GM12878 (cell line): ENCODE measurements at regions not wholly inside any gene's neighbourhood (a gene's known extent, or its start where the extent isn't known, plus 50 kb on each side); places are given as distances from the start of the nearest gene placed in this dataset.

Experiments
- ATAC-seq: fragments of 200-7000 bp; cut with Tn5 transposase; 3 replicates; pipeline ENCODE4 v1.9.1; 2020; ENCODE audit warnings: mild to moderate bottlenecking, moderate library complexity
- BruUV-seq: library from RNA; stranded (reverse); fragments of 400-500 nt; replicated peaks from 2 replicates; lab custom pipeline; 2021; lab: Mats Ljungman, UMichigan
- CTCF ChIA-PET: fragments of 300-600 bp; sonication (Branson Sonifier 250); formaldehyde crosslinking; extraction: SDS; loops from one replicate; lab custom pipeline; 2021; ENCODE audit warnings: inconsistent platforms; lab: Yijun Ruan, JAX
- POLR2A ChIA-PET: fragments of 350-600 bp; formaldehyde crosslinking; extraction: SDS; loops from one replicate; lab custom pipeline; 2021; ENCODE audit warnings: inconsistent platforms; lab: Charles Lee
- RAD21 ChIA-PET: fragments of 300-600 bp; sonication (Branson Sonifier 250); formaldehyde crosslinking; loops from one replicate; lab custom pipeline; 2023; ENCODE audit warnings: antibody characterized with exemption; ENCODE audit not compliant: unreplicated experiment; lab: Charles Lee
- SMC1A ChIA-PET: fragments of 300-600 bp; sonication (Branson Sonifier 250); formaldehyde crosslinking; loops from one replicate; lab custom pipeline; 2023; ENCODE audit not compliant: unreplicated experiment, uncharacterized antibody; lab: Charles Lee
- DNase-seq: peaks from one replicate; pipeline ENCODE4 v3.0.0-alpha.2; 2011; ENCODE audit warnings: low read depth, low spot score
- FAIRE-seq: peaks from 3 replicates; lab custom pipeline; 2011; peaks lifted over from hg19 to GRCh38; lab: Jason Lieb, UNC
- H2AFZ ChIP-seq: 2 replicates; pipeline ENCODE4 v1.6.0; 2011; ENCODE audit warnings: low read depth, low read length, control low read depth; ENCODE audit not compliant: control insufficient read depth
- H3K27ac ChIP-seq: 2 replicates; pipeline ENCODE4 v1.5.1; 2011; ENCODE audit warnings: control low read depth; ENCODE audit not compliant: control insufficient read depth, insufficient read depth
- H3K27me3 ChIP-seq, 2 experiments: replicated peaks in 1 of 2; 2 replicates each; pipeline versions ENCODE4 v1.6.0 to v1.6.1; 2011; ENCODE audit warnings: low read length in 1 of 2; ENCODE audit not compliant: control insufficient read depth in 2 of 2, insufficient read depth in 2 of 2
- H3K36me3 ChIP-seq, 2 experiments: 2 replicates each; pipeline ENCODE4 v1.5.1; 2011; ENCODE audit warnings: low read length in 1 of 2; ENCODE audit not compliant: control insufficient read depth in 2 of 2, insufficient read depth in 2 of 2
- H3K4me1 ChIP-seq: 2 replicates; pipeline ENCODE4 v1.6.1; 2011; ENCODE audit warnings: mild to moderate bottlenecking, low read length, moderate library complexity, mixed read lengths; ENCODE audit not compliant: control insufficient read depth, insufficient read depth
- H3K4me2 ChIP-seq: 2 replicates; pipeline ENCODE4 v1.6.0; 2011; ENCODE audit warnings: control low read depth; ENCODE audit not compliant: control insufficient read depth, insufficient read depth
- H3K4me3 ChIP-seq: fragments of 200-600 bp; sonication (generic); 2 replicates; pipeline ENCODE4 v1.5.1; 2016
- H3K79me2 ChIP-seq: 2 replicates; pipeline ENCODE4 v1.6.0; 2011; ENCODE audit warnings: low read length; ENCODE audit not compliant: control insufficient read depth, insufficient read depth
- H3K9ac ChIP-seq: 2 replicates; pipeline ENCODE4 v1.8.0; 2011; ENCODE audit warnings: low read length, control low read depth, mixed read lengths; ENCODE audit not compliant: control insufficient read depth, insufficient read depth
- H3K9me3 ChIP-seq: replicated peaks from 3 replicates; pipeline ENCODE4 v1.5.1; 2011; ENCODE audit warnings: mild to moderate bottlenecking, low read length; ENCODE audit not compliant: control insufficient read depth, insufficient read depth
- H4K20me1 ChIP-seq: 2 replicates; pipeline ENCODE4 v1.6.0; 2011; ENCODE audit not compliant: control insufficient read depth, insufficient read depth
- BMI1 ChIP-seq: fragments of 450-650 bp; IDR thresholded peaks from 2 replicates; pipeline ENCODE4 v1.6.1; 2016; ENCODE audit warnings: mild to moderate bottlenecking, moderate library complexity, borderline replicate concordance
- CHD1 ChIP-seq: IDR thresholded peaks from 2 replicates; pipeline ENCODE4 v1.6.1; 2012; ENCODE audit warnings: low read depth, low read length, improper control_type of control experiment
- ETV6 ChIP-seq, 2 experiments: fragments of 450-650 bp in 1 of 2; IDR thresholded peaks in 1 of 2; conservative IDR thresholded peaks in 1 of 2; 2 replicates each; pipeline ENCODE4 v1.6.1; 2014; ENCODE audit warnings: antibody characterized with exemption in 1 of 2, borderline replicate concordance in 1 of 2, low read depth in 1 of 2, mild to moderate bottlenecking in 1 of 2, moderate library complexity in 1 of 2
- JUNB ChIP-seq: IDR thresholded peaks from 2 replicates; pipeline ENCODE4 v1.6.1; 2016; ENCODE audit warnings: antibody characterized with exemption, mild to moderate bottlenecking
- NFXL1 ChIP-seq: fragments of 450-650 bp; IDR thresholded peaks from 2 replicates; pipeline ENCODE4 v1.6.1; 2017; ENCODE audit warnings: antibody characterized with exemption, mild to moderate bottlenecking, borderline replicate concordance
- POLR2AphosphoS2 ChIP-seq: IDR thresholded peaks from 2 replicates; pipeline ENCODE4 v1.6.1; 2011; ENCODE audit warnings: low read depth, mild to moderate bottlenecking, low read length, improper control_type of control experiment, moderate library complexity
- TCF7 ChIP-seq: IDR thresholded peaks from 2 replicates; pipeline ENCODE4 v1.6.1; 2014; ENCODE audit warnings: antibody characterized with exemption, borderline replicate concordance
- ZNF384 ChIP-seq: IDR thresholded peaks from 2 replicates; pipeline ENCODE4 v1.6.1; 2012; ENCODE audit warnings: low read depth, mild to moderate bottlenecking, low read length, improper control_type of control experiment, borderline replicate concordance
- WGBS: methylation state at CpG from one replicate; pipeline ENCODE4 v1.1.6; 2016; ENCODE audit warnings: low lambda C conversion rate; ENCODE audit not compliant: insufficient replicate concordance, insufficient coverage; ENCODE audit errors: missing lambda C conversion rate; 5-methylcytosine and 5-hydroxymethylcytosine counted together
- in situ Hi-C: fragments of 300-500 bp; cut with MboI; formaldehyde crosslinking; loops from 9 replicates; pipeline ENCODE4 v1.14.3; 2018; ENCODE audit warnings: mixed read lengths
- intact Hi-C: fragments of 100-400 bp; cut with micrococcal nuclease; formaldehyde crosslinking; loops from one replicate; pipeline ENCODE4 v1.14.2; 2022; ENCODE audit not compliant: unreplicated experiment
- TF ChIP-seq, protein P1 (sequence below): fragments of 450-650 bp; conservative IDR thresholded peaks from 2 replicates; pipeline ENCODE4 v1.6.1; 2017; ENCODE audit warnings: mild to moderate bottlenecking, moderate library complexity
- TF ChIP-seq, protein P2 (sequence below): fragments of 150-350 bp; IDR thresholded peaks from 2 replicates; pipeline ENCODE4 v1.6.1; 2014; ENCODE audit warnings: mild to moderate bottlenecking, low read depth, low read length
- TF ChIP-seq, protein P3 (sequence below): fragments of 450-650 bp; IDR thresholded peaks from 2 replicates; pipeline ENCODE4 v1.6.1; 2016; ENCODE audit warnings: mild to moderate bottlenecking

DNA sequence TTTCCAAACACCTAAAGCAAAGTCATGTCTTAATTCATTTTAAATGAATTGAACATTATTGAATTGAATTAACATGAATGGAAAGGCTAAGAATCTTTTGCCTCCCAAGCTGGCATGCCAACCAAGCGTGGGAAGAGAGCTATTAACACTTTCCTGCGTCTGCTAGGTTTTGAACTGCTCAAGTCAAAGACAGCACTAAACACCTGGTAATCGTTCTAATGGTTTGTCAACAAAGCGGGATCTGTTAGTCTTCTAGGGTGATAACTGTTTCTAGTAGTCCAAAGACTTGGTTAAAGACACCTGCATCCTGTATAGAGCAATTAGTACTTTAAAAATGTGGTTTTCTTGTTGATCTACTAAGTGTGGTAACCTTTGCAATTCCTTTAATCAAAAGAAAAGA lies 164.2 kb upstream of the HMGA2 start:
- Histone ChIP-seq H3K4me2 (no peak overlapping the region), H3K4me1 (no peaks in the 10 kb centered on the region), H3K9me3 (no peaks in the 10 kb centered on the region), H3K36me3 (no peaks in the 10 kb centered on the region), H3K79me2 (no peaks in the 10 kb centered on the region), H4K20me1 (no peaks in the 10 kb centered on the region), H2AFZ (no peak overlapping the region)
- intact Hi-C loops, result no loop called here
- 28% methylated on average over 4 of the region's 4 CpGs for WGBS
- CTCF ChIA-PET, result no interaction called here
- RAD21 ChIA-PET, result no interaction called here
- SMC1A ChIA-PET, result no interaction called here
- TF ChIP-seq TCF7 (no peak), NFXL1 (no peak), ETV6 (conservative IDR thresholded peaks at IDR 0.05 in 1 of 2, IDR thresholded peaks at IDR 0.05 in 1 of 2; ENCODE audit: borderline replicate concordance in 1 of 2, low read depth in 1 of 2) (no peak), JUNB (no peak), CHD1 (no peak), ZNF384 (no peak), BMI1 (no peak), POLR2AphosphoS2 (no peak)
- TF ChIP-seq, protein P1, sequence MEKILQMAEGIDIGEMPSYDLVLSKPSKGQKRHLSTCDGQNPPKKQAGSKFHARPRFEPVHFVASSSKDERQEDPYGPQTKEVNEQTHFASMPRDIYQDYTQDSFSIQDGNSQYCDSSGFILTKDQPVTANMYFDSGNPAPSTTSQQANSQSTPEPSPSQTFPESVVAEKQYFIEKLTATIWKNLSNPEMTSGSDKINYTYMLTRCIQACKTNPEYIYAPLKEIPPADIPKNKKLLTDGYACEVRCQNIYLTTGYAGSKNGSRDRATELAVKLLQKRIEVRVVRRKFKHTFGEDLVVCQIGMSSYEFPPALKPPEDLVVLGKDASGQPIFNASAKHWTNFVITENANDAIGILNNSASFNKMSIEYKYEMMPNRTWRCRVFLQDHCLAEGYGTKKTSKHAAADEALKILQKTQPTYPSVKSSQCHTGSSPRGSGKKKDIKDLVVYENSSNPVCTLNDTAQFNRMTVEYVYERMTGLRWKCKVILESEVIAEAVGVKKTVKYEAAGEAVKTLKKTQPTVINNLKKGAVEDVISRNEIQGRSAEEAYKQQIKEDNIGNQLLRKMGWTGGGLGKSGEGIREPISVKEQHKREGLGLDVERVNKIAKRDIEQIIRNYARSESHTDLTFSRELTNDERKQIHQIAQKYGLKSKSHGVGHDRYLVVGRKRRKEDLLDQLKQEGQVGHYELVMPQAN, result no peak
- TF ChIP-seq, protein P2, sequence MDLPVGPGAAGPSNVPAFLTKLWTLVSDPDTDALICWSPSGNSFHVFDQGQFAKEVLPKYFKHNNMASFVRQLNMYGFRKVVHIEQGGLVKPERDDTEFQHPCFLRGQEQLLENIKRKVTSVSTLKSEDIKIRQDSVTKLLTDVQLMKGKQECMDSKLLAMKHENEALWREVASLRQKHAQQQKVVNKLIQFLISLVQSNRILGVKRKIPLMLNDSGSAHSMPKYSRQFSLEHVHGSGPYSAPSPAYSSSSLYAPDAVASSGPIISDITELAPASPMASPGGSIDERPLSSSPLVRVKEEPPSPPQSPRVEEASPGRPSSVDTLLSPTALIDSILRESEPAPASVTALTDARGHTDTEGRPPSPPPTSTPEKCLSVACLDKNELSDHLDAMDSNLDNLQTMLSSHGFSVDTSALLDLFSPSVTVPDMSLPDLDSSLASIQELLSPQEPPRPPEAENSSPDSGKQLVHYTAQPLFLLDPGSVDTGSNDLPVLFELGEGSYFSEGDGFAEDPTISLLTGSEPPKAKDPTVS, result no peak
- TF ChIP-seq, protein P3, sequence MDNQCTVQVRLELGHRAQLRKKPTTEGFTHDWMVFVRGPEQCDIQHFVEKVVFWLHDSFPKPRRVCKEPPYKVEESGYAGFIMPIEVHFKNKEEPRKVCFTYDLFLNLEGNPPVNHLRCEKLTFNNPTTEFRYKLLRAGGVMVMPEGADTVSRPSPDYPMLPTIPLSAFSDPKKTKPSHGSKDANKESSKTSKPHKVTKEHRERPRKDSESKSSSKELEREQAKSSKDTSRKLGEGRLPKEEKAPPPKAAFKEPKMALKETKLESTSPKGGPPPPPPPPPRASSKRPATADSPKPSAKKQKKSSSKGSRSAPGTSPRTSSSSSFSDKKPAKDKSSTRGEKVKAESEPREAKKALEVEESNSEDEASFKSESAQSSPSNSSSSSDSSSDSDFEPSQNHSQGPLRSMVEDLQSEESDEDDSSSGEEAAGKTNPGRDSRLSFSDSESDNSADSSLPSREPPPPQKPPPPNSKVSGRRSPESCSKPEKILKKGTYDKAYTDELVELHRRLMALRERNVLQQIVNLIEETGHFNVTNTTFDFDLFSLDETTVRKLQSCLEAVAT, result no peak
- TF ChIP-seq, all 136 proteins: peak for 0
- in situ Hi-C loops, result no loop called here
- POLR2A ChIA-PET, result no interaction called here
- Histone ChIP-seq H3K9ac (no peak overlapping the region), H3K27ac (no peak overlapping the region), H3K4me3 (no peak overlapping the region), H3K27me3 (0 out of 4 replicates have a peak, but pooled peaks cover 0 to 2% of the 10 kb centered on the region in 2 experiments)
- ATAC-seq (no peak), DNase-seq (no peak), FAIRE-seq (no peak)
- BruUV-seq, result no TSS peak
